Vagina (tissue), 2 donors: ENCODE measurements at regions not wholly inside any gene's neighbourhood (a gene's known extent, or its start where the extent isn't known, plus 50 kb on each side); places are given as distances from the start of the nearest gene placed in this dataset.

ENCODE experiments used
- POLR2A ChIP-seq, 2 donors: fragments of 450-650 bp; IDR thresholded peaks; one replicate each; pipeline ENCODE4 v1.6.1; 2017; ENCODE audit warnings: antibody characterized with exemption in 2 of 2, mild to moderate bottlenecking in 2 of 2, moderate library complexity in 2 of 2
- POLR2AphosphoS5 ChIP-seq, 2 donors: sonication (generic); formaldehyde crosslinking; IDR thresholded peaks; one replicate each; pipeline ENCODE4 v1.9.0; 2017; ENCODE audit warnings: antibody characterized with exemption in 2 of 2, mild to moderate bottlenecking in 2 of 2, low read depth in 1 of 2; ENCODE audit not compliant: insufficient read depth in 1 of 2
- TF ChIP-seq, protein P1 (sequence below), 3 experiments: fragments of 450-650 bp in 2 of 3; fragments of 200-600 bp in 1 of 3; sonication (generic) in 1 of 3; IDR thresholded peaks; one replicate each; pipeline ENCODE4 v1.5.1; 2017 to 2019; ENCODE audit warnings: antibody characterized with exemption in 3 of 3, mild to moderate bottlenecking in 2 of 3, moderate library complexity in 2 of 3

DNA sequence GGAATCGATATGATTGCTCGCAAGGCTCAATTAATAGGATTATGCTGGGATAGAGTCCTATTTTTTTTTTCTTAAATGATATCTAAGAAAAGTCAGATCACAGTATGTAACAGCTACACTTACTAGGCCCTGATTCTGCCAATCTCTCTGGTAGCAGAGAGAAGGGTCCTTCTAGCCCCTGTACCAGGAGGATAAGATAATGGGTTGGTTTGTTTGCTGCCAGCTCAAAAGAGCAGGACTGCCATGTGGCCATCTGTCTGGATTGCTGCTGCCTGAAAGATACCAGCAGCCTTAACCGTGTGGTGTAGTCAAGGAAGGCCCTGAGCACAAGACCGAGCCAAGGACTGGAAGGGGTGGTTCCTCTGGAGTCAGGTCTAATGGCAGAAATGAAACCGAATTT, 236.4 kb downstream of the KLF13 start:
- TF ChIP-seq POLR2A (IDR thresholded peaks at IDR 0.05): no peak
- TF ChIP-seq, protein P1, sequence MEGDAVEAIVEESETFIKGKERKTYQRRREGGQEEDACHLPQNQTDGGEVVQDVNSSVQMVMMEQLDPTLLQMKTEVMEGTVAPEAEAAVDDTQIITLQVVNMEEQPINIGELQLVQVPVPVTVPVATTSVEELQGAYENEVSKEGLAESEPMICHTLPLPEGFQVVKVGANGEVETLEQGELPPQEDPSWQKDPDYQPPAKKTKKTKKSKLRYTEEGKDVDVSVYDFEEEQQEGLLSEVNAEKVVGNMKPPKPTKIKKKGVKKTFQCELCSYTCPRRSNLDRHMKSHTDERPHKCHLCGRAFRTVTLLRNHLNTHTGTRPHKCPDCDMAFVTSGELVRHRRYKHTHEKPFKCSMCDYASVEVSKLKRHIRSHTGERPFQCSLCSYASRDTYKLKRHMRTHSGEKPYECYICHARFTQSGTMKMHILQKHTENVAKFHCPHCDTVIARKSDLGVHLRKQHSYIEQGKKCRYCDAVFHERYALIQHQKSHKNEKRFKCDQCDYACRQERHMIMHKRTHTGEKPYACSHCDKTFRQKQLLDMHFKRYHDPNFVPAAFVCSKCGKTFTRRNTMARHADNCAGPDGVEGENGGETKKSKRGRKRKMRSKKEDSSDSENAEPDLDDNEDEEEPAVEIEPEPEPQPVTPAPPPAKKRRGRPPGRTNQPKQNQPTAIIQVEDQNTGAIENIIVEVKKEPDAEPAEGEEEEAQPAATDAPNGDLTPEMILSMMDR (IDR thresholded peaks at IDR 0.05): no peak
- no peak for TF ChIP-seq POLR2AphosphoS5 (IDR thresholded peaks at IDR 0.05; ENCODE audit: insufficient read depth in 1 of 2, low read depth in 1 of 2)
